ENCODE measurements at regions not wholly inside any gene's neighbourhood (a gene's known extent, or its start where the extent isn't known, plus 50 kb on each side); places are given as distances from the start of the nearest gene placed in this dataset.

DNA sequence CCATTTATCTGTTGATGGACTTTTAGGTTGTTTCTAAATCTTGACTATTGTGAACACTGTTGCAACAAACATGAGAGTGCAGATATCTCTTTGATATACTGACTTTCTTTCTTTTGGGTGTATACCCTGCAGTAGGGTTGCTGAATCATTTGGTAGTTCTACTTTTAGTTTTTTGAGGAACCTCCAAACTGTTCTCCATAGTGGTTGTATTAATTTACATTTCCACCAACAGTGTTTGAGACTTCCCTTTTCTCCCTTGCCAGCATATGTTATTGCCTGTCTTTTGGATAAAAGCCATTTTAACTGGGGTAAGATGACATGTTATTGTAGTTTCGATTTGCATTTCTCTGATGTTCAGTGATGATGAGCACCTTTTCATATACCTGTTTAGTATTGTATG lies 330.0 kb downstream of the DDX10 start:
- no peaks in the 10 kb centered on the region for H3K27me3 ChIP-seq
- H3K36me3 ChIP-seq: no peaks in the 10 kb centered on the region
- TF ChIP-seq, protein P1, sequence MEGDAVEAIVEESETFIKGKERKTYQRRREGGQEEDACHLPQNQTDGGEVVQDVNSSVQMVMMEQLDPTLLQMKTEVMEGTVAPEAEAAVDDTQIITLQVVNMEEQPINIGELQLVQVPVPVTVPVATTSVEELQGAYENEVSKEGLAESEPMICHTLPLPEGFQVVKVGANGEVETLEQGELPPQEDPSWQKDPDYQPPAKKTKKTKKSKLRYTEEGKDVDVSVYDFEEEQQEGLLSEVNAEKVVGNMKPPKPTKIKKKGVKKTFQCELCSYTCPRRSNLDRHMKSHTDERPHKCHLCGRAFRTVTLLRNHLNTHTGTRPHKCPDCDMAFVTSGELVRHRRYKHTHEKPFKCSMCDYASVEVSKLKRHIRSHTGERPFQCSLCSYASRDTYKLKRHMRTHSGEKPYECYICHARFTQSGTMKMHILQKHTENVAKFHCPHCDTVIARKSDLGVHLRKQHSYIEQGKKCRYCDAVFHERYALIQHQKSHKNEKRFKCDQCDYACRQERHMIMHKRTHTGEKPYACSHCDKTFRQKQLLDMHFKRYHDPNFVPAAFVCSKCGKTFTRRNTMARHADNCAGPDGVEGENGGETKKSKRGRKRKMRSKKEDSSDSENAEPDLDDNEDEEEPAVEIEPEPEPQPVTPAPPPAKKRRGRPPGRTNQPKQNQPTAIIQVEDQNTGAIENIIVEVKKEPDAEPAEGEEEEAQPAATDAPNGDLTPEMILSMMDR (IDR thresholded peaks at IDR 0.05): no peak
- no peak for DNase-seq
- no peak overlapping the region for H3K27ac ChIP-seq
- no peak overlapping the region for H3K4me3 ChIP-seq
- H3K9me3 ChIP-seq: peaks cover 0 to 6% (median 4%) of the 10 kb centered on the region in 3 donors
- H3K4me1 ChIP-seq: no peaks in the 10 kb centered on the region
- intact Hi-C loops (cut with DNase I; ENCODE audit: low total_unique reads): no loop called here

DNA sequence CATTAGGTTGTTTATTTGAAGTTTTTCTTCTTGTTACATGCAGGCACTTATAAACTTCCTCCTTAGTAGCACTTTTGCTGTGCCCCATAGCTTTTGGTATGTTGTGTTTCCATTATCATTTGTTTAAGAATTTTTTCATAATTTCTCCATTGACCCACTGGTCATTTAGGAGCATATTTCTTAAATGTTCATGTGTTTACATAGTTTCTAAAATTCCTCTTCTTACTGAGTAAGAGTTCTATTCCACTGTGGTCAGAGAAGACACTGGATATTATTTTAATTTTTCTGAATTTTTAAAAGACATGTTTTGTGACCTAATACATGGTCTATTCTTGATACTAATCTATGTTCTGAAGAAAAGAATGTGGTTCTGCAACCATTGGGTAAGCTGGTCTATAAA lies 333.0 kb downstream of the DDX10 start:
- intact Hi-C loops (cut with DNase I; ENCODE audit: low total_unique reads): no loop called here
- peaks cover 0 to 14% (median 6%) of the 10 kb centered on the region in 3 donors for H3K9me3 ChIP-seq
- no peaks in the 10 kb centered on the region for H3K27me3 ChIP-seq
- no peak overlapping the region for H3K27ac ChIP-seq
- DNase-seq: no peak
- H3K4me1 ChIP-seq: no peaks in the 10 kb centered on the region
- H3K4me3 ChIP-seq: no peak overlapping the region
- H3K36me3 ChIP-seq: no peaks in the 10 kb centered on the region
- TF ChIP-seq, protein P1 (IDR thresholded peaks at IDR 0.05): no peak

- TF ChIP-seq, protein P1 (IDR thresholded peaks at IDR 0.05): no peak
These were observed 335.7 kb downstream of the DDX10 start for GRCh38 chr11:109000531-109000930.

GRCh38 chr11:109001585-109001984 lies 336.7 kb downstream of the DDX10 start:
- intact Hi-C loops (cut with DNase I; ENCODE audit: low total_unique reads): no loop called here
- Histone ChIP-seq H3K9me3 (peaks cover 0 to 10% (median 2%) of the 10 kb centered on the region in 3 donors), H3K4me3 (no peak overlapping the region), H3K36me3 (no peaks in the 10 kb centered on the region), H3K4me1 (no peaks in the 10 kb centered on the region), H3K27me3 (no peaks in the 10 kb centered on the region), H3K27ac (no peak overlapping the region)
- TF ChIP-seq, protein P1 (IDR thresholded peaks at IDR 0.05): no peak
- DNase-seq: no peak

More at GRCh38 chr11:109000531-109000930, 335.7 kb downstream of the DDX10 start:
- H3K36me3 ChIP-seq: no peaks in the 10 kb centered on the region
- no peak for DNase-seq
- H3K4me3 ChIP-seq: no peak overlapping the region
- no peaks in the 10 kb centered on the region for H3K27me3 ChIP-seq
- H3K4me1 ChIP-seq: no peaks in the 10 kb centered on the region
- intact Hi-C loops (cut with DNase I; ENCODE audit: low total_unique reads): no loop called here
- H3K9me3 ChIP-seq: peaks cover 0 to 14% (median 6%) of the 10 kb centered on the region in 3 donors
- no peak overlapping the region for H3K27ac ChIP-seq

DNA sequence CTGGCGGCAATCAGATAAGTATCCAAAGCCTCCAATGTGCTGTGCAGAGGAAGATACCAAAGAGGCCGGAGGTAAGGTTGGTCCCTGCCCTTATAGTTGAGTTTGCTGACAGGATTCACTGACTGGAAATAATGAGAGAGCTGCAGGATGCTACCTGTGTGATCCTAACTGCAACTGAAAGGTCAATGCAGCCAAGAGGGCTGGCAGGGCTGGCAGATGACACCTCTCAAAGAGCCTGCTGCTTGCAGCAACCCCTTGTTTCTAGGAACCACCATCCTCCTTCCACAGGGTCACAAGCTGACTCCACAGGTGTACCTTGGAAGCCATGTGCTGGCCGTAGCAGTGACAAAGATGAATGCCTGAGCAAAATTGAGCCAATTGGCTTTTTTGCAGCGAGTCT lies 348.1 kb downstream of the DDX10 start:
- TF ChIP-seq, protein P1 (IDR thresholded peaks at IDR 0.05): no peak
- no peaks in the 10 kb centered on the region for H3K9me3 ChIP-seq
- no peak overlapping the region for H3K4me3 ChIP-seq
- H3K27ac ChIP-seq: no peak overlapping the region
- no peaks in the 10 kb centered on the region for H3K27me3 ChIP-seq
- no peaks in the 10 kb centered on the region for H3K36me3 ChIP-seq
- H3K4me1 ChIP-seq: no peaks in the 10 kb centered on the region
- intact Hi-C loops (cut with DNase I; ENCODE audit: low total_unique reads): no loop called here
- DNase-seq: no peak

- H3K9me3 ChIP-seq: no peaks in the 10 kb centered on the region
- H3K4me3 ChIP-seq: no peak overlapping the region
- TF ChIP-seq, protein P1 (IDR thresholded peaks at IDR 0.05): no peak
- H3K27ac ChIP-seq: no peak overlapping the region
- DNase-seq: no peak
- intact Hi-C loops (cut with DNase I; ENCODE audit: low total_unique reads): no loop called here
- no peaks in the 10 kb centered on the region for H3K36me3 ChIP-seq
- no peaks in the 10 kb centered on the region for H3K4me1 ChIP-seq
- no peaks in the 10 kb centered on the region for H3K27me3 ChIP-seq
These were observed 350.4 kb downstream of the DDX10 start for GRCh38 chr11:109015283-109015682.

All from tibial artery (tissue), 4 donors.